HG03175 (cell line): ENCODE measurements at regions not wholly inside any gene's neighbourhood (a gene's known extent, or its start where the extent isn't known, plus 50 kb on each side); places are given as distances from the start of the nearest gene placed in this dataset.

Experiments used
- ATAC-seq: cut with Tn5 transposase; IDR thresholded peaks from one replicate; pipeline ENCODE4 v1.9.1; 2021; ENCODE audit warnings: mild to moderate bottlenecking, moderate library complexity; ENCODE audit not compliant: unreplicated experiment

- no peak for ATAC-seq
Measured at GRCh38 chr6:14621518-14621917, 503.9 kb downstream of the CD83 start.

DNA sequence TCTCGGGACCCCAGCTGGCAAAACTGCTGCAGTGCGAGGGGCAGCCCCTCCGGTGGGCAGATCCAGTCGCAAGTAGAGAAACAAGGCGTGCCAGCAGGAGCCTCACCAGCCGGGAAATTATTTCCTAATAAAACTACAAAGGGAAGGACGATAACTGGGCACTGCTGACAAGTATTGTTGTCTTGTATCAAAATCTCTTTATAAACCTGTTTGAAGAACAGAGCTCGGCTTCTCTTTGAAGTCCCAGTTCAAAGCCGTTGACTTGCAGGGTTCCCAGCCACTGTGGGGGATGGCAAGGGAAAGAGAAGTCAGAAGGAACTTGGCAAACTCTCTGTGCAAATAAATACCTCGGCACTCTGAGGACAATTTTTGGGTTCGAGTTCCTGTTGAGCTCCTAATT, 504.5 kb downstream of the CD83 start:
- ATAC-seq = no peak

DNA sequence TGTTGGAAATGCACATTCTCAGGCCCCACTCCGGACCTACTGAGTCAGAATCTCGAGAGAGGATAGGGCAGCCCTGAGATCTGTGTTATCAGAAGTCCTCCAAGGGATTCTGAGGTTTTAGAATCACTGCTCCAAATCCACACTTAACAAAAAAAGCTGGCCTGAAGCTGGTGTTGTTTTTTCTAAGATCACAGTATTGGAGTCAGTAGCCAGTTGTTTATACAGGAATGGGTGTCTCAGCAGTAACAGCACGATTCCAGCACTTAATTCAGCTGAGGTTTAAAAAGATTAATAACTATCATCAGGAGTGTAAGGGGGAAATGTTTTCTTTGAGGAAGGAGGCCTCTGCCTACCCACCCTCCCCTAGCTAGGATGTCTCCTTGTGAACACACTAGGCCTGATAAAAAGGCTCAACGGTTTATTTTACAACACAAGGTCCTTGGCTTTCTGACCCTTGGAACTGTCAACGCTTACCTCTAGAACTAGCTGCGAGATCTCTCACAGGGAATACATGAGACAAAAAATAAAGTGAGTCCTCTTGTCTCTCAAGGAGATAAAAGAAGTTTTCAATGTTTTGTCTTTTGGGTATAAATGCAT, 505.4 kb downstream of the CD83 start:
- no peak for ATAC-seq

GRCh38 chr6:14625173-14625895, 507.8 kb downstream of the CD83 start:
- no peak for ATAC-seq

- ATAC-seq = no peak
Measured at GRCh38 chr6:14626556-14626955, 509.0 kb downstream of the CD83 start.

- no peak for ATAC-seq
Measured at GRCh38 chr6:14630016-14630415, 512.4 kb downstream of the CD83 start.

- no peak for ATAC-seq
Measured at GRCh38 chr6:14633479-14633878, 515.9 kb downstream of the CD83 start.

DNA sequence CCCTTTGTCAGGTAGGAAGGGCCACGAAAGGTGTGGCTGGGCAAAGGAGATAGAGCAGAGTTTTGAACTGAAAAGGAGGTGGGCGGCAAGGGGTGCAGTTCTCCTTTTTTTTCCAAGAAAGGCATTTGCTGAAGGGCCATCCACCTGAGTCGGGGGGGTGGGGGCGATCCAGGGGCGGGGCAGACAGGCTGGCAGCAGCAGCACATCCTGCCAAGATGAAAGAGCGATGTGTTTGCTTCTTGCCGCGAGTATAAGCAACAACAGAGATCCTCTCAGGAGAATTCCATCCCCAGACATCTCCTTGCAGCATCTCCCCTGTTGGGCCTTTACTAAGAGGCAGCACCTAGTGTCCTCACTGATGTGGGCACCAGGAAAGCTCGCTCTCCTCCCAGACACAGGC, 516.5 kb downstream of the CD83 start:
- ATAC-seq = no peak

- ATAC-seq = no peak
Measured at GRCh38 chr6:14635195-14635594, 517.6 kb downstream of the CD83 start.

- ATAC-seq = peak; percentile 51
Measured at GRCh38 chr6:14635934-14636591, 518.5 kb downstream of the CD83 start.

DNA sequence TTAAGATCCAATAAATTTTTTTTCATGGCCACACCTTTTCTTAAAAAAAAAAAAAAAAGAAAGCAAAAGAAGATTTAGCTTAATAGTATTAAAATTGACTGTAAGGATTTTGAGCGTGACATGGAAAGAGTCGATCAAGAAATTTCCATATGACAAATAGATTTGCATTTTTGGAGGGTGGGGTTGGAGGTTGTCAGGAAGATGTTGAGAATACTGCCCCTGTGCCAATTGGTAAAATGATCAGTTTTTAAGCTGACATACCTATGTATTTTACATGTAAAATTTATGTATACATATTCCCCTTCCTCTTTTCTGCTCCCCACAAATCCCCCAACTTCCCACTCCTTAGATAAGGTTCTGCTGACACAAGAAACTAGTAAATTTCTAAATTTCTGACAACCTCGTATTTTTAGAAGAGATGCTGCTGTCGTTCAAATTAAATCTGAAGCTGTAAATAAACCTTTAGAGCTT, 520.9 kb downstream of the CD83 start:
- ATAC-seq = no peak

DNA sequence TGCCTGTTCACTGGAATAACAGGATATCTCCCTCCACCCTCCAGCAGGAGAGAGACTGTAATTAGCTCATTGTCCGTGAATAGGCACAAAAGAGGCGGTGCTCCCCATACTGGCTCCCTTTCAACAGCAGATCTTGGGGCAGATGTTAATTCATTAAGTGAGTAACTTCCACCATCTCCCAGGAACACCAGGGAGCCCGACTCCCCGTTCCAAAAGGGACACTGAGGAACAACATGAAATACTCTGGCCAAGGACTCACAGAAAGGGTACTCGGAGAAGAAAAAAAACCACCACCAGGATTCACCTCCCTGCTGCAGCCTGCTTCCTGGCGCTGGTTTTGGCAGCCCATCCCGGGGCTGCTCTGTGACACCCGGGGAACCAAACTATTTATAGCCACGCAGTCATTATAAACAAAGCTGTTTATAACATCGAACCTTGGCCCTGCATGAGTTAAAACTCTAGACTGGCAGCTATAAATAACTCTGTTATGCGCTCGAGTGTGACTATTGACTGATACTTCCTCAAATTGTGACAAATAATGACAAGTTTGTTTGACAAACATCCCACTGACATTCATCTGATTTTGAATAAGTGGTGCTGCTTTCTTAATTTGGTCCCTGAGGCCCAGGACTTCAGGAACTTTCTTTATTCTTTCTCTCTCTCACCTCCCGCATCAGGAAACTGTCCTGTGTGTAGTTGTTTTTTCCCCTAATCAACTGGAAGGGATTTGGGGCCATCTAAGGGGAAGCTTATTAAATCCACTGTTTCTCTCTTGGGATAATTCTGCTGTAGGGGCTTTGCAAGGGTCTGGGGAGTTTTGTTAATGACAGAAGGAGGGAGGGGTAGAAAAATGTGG, 521.6 kb downstream of the CD83 start:
- ATAC-seq = peak; percentile 46

DNA sequence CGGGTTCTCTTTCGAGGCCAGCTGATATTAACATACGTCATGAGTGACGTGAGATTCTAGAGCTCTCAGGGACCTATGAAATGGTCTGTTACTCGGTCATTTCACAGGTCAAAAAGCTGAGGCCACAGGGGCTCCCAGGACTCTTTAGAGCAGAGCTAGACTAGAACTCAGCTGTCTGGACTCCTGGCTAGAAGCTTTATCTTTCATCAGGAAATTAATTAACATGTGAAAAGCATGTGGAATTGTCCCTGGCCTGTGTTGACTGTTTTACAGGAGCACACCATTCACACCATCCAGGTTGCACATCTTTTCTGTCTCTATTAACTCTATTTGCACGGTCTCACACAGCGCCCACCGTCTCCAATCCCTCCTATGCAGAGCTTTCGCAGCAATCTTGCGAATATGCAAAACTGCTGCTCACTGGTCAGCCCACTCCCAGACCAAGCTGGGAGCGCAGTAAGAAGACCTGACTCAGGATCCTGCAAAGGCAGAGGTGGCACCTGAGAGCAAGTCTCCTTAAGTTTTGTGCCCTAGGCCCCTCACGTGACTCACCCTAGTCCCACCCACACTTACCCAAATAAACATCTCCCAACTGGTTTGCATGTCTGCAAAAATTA, 522.5 kb downstream of the CD83 start:
- no peak for ATAC-seq

GRCh38 chr6:14640631-14641030, 523.1 kb downstream of the CD83 start:
- no peak for ATAC-seq

GRCh38 chr6:14641423-14642135, 524.0 kb downstream of the CD83 start:
- ATAC-seq = no peak

DNA sequence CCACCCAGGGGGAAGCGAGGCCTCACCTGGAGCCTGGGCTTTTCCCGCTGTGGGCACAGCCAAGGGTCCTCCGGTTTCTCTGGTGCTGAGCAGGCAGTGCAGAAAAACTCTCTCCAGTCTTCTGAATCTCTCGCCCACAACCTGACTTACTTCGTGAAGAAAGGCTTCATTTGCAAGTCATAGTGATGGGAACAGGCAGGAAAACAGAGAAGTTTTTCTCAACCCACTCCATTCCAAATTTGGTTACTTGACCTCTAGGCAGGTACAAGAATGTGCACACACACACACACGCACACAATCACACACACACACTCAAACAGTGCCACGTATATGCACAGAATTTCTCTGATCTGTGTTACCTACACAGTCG, 524.5 kb downstream of the CD83 start:
- no peak for ATAC-seq

DNA sequence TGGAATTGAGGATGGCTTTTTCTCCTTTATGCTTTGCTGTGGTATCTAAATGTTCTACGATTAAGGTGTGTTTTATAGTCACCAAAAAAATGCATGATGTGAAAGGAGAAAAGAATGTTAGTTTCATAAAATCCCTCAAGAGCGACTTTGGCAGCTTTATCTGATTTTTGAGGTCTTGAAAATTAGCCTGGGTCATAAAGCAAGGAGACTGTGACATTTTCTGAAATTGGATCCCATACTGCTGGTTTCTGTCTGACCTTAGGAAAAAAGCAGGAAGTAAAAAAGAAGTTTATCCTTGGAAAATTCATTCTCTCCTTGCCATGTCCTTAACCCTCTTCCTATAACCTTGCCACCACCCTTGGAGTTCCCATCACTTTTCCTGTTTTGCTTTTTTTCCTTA, 525.3 kb downstream of the CD83 start:
- no peak for ATAC-seq

- no peak for ATAC-seq
Measured at GRCh38 chr6:14644381-14644780, 526.8 kb downstream of the CD83 start.

DNA sequence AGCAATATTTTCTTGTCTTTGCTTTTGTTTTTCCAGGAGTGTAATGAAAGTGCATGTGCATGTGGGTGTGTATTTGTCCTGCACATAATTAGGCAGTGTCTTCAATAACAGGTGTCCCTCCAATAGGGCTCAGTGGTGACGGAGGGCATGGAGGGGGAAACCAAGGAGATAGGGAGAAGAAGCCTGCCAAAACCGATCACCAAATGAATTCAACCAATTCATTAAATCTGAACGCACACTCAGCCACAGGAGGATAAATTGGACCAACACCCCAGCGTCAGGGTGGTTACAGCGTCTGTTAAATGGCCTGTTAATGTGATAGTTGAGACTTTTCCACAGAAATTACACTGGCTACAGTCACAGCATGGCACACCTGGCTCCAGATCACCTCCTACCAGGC, 527.6 kb downstream of the CD83 start:
- no peak for ATAC-seq

- ATAC-seq = no peak
Measured at GRCh38 chr6:14645841-14646240, 528.3 kb downstream of the CD83 start.
